Upper lobe of left lung (tissue), 6 donors: ENCODE measurements at regions not wholly inside any gene's neighbourhood (a gene's known extent, or its start where the extent isn't known, plus 50 kb on each side); places are given as distances from the start of the nearest gene placed in this dataset.

Experiments
- ATAC-seq, 2 donors: fragments of 200-7000 bp; cut with Tn5 transposase; one replicate each; pipeline ENCODE4 v1.9.1; 2022; ENCODE audit warnings: mild to moderate bottlenecking in 2 of 2, moderate library complexity in 2 of 2; ENCODE audit not compliant: low FRiP score in 2 of 2
- DNase-seq, 2 donors: peaks; one replicate each; pipeline ENCODE4 v3.0.0-alpha.2; 2019 to 2020
- H3K27ac ChIP-seq, 4 donors: fragments of 200-600 bp; sonication (generic); one replicate each; pipeline ENCODE4 v1.5.1; 2016 to 2019
- H3K27me3 ChIP-seq, 4 donors: fragments of 200-600 bp; sonication (generic); one replicate each; pipeline ENCODE4 v1.5.1; 2017 to 2019
- H3K36me3 ChIP-seq, 4 donors: fragments of 200-600 bp; sonication (generic); one replicate each; pipeline ENCODE4 v1.5.1; 2016 to 2019
- H3K4me1 ChIP-seq, 4 donors: fragments of 200-600 bp; sonication (generic); one replicate each; pipeline ENCODE4 v1.5.1; 2018 to 2019
- H3K4me3 ChIP-seq, 4 donors: fragments of 200-600 bp; sonication (generic); one replicate each; pipeline ENCODE4 v1.5.1; 2017 to 2019; ENCODE audit warnings: mild to moderate bottlenecking in 2 of 4, moderate library complexity in 1 of 4
- H3K9me3 ChIP-seq, 4 donors: fragments of 200-600 bp; sonication (generic); one replicate each; pipeline ENCODE4 v1.5.1; 2018 to 2019
- CTCF ChIP-seq, 6 experiments: fragments of 450-650 bp in 4 of 6; fragments of 200-600 bp in 2 of 6; sonication (generic) in 2 of 6; IDR thresholded peaks; one replicate each; pipeline ENCODE4 v1.5.1; 2016 to 2019; ENCODE audit warnings: antibody characterized with exemption in 6 of 6
- EP300 ChIP-seq, 4 donors: sonication (generic); formaldehyde crosslinking; IDR thresholded peaks; one replicate each; pipeline ENCODE4 v1.5.1; 2017; ENCODE audit warnings: antibody characterized with exemption in 4 of 4, control low read depth in 2 of 4
- POLR2A ChIP-seq, 4 donors: fragments of 450-650 bp; IDR thresholded peaks; one replicate each; pipeline ENCODE4 v1.5.1; 2016 to 2017; ENCODE audit warnings: antibody characterized with exemption in 4 of 4, mild to moderate bottlenecking in 2 of 4
- POLR2AphosphoS5 ChIP-seq, 2 donors: sonication (generic); formaldehyde crosslinking; IDR thresholded peaks; one replicate each; pipeline ENCODE4 v1.5.1; 2017; ENCODE audit warnings: antibody characterized with exemption in 2 of 2
- WGBS, 2 donors: methylation state at CpG; one replicate each; pipeline ENCODE4 v1.1.5; 2017 to 2018; 5-methylcytosine and 5-hydroxymethylcytosine counted together
- donor health status: DM: no; HTN: no; CAD: no; lungs with moderate emphysema.
- donor health status: DM: no; HTN: yes; CAD: no; lungs with severe emphysema.

- ATAC-seq (no peak), DNase-seq (no peak)
- Histone ChIP-seq H3K27me3 (no peaks in the 10 kb centered on the region), H3K4me3 (no peak overlapping the region), H3K4me1 (no peaks in the 10 kb centered on the region), H3K36me3 (no peaks in the 10 kb centered on the region), H3K27ac (no peak overlapping the region), H3K9me3 (no peaks in the 10 kb centered on the region)
- 67 to 74% methylated on average over 2 of the region's 2 CpGs for WGBS, 2 donors
- TF ChIP-seq CTCF (IDR thresholded peaks at IDR 0.05) (no peak), EP300 (IDR thresholded peaks at IDR 0.05) (no peak), POLR2A (IDR thresholded peaks at IDR 0.05) (no peak), POLR2AphosphoS5 (IDR thresholded peaks at IDR 0.05) (no peak)
These were observed 199.3 kb downstream of the TENT5A start for GRCh38 chr6:81553216-81553615.

- H3K9me3 ChIP-seq = no peaks in the 10 kb centered on the region
- no peaks in the 10 kb centered on the region for H3K27me3 ChIP-seq
- H3K4me1 ChIP-seq = no peaks in the 10 kb centered on the region
- ATAC-seq (no peak), DNase-seq (no peak)
- no peak for TF ChIP-seq POLR2AphosphoS5 (IDR thresholded peaks at IDR 0.05)
- H3K36me3 ChIP-seq = no peaks in the 10 kb centered on the region
- 68 to 81% methylated on average over 3 of the region's 3 CpGs for WGBS, 2 donors
- no peak overlapping the region for H3K4me3 ChIP-seq
- H3K27ac ChIP-seq = no peak overlapping the region
These were observed 199.8 kb downstream of the TENT5A start for GRCh38 chr6:81552644-81553043.

- ATAC-seq (no peak), DNase-seq (no peak)
- TF ChIP-seq POLR2AphosphoS5 (IDR thresholded peaks at IDR 0.05) = no peak
- Histone ChIP-seq H3K9me3 (no peaks in the 10 kb centered on the region), H3K36me3 (no peaks in the 10 kb centered on the region), H3K27ac (no peak overlapping the region), H3K4me1 (no peaks in the 10 kb centered on the region), H3K27me3 (no peaks in the 10 kb centered on the region), H3K4me3 (no peak overlapping the region)
- WGBS, 2 donors = 77 to 92% methylated on average over 3 of the region's 3 CpGs
These were observed 205.3 kb downstream of the TENT5A start for GRCh38 chr6:81547149-81547548.

GRCh38 chr6:81534934-81535465 is 217.5 kb downstream of the TENT5A start:
- Histone ChIP-seq H3K27ac (no peak overlapping the region), H3K27me3 (no peaks in the 10 kb centered on the region), H3K4me3 (no peak overlapping the region), H3K36me3 (no peaks in the 10 kb centered on the region), H3K4me1 (no peaks in the 10 kb centered on the region), H3K9me3 (no peaks in the 10 kb centered on the region)
- ATAC-seq = no peak
- no peak for DNase-seq
- WGBS, 2 donors = 75 to 84% methylated on average over 2 of the region's 2 CpGs
- no peak for TF ChIP-seq EP300 (IDR thresholded peaks at IDR 0.05)
- no peak for TF ChIP-seq POLR2A (IDR thresholded peaks at IDR 0.05)
- no peak for TF ChIP-seq CTCF (IDR thresholded peaks at IDR 0.05)
- no peak for TF ChIP-seq POLR2AphosphoS5 (IDR thresholded peaks at IDR 0.05)

GRCh38 chr6:81531869-81532561 is 220.5 kb downstream of the TENT5A start:
- TF ChIP-seq POLR2A (IDR thresholded peaks at IDR 0.05) (no peak), POLR2AphosphoS5 (IDR thresholded peaks at IDR 0.05) (no peak), EP300 (IDR thresholded peaks at IDR 0.05) (no peak), CTCF (IDR thresholded peaks at IDR 0.05) (no peak)
- Histone ChIP-seq H3K36me3 (no peaks in the 10 kb centered on the region), H3K27me3 (no peaks in the 10 kb centered on the region), H3K9me3 (no peaks in the 10 kb centered on the region), H3K4me1 (no peaks in the 10 kb centered on the region), H3K27ac (no peak overlapping the region), H3K4me3 (no peak overlapping the region)
- WGBS, 2 donors = 55 to 60% methylated on average over 3 of the region's 3 CpGs
- no peak for ATAC-seq
- no peak for DNase-seq

- Histone ChIP-seq H3K4me1 (no peaks in the 10 kb centered on the region), H3K4me3 (no peak overlapping the region), H3K9me3 (no peaks in the 10 kb centered on the region), H3K27ac (no peak overlapping the region), H3K27me3 (no peaks in the 10 kb centered on the region), H3K36me3 (no peaks in the 10 kb centered on the region)
- TF ChIP-seq POLR2AphosphoS5 (IDR thresholded peaks at IDR 0.05) (no peak), EP300 (IDR thresholded peaks at IDR 0.05) (no peak), CTCF (IDR thresholded peaks at IDR 0.05) (no peak), POLR2A (IDR thresholded peaks at IDR 0.05) (no peak)
- ATAC-seq = no peak
- WGBS, 2 donors = 70 to 76% methylated on average over 3 of the region's 3 CpGs
- no peak for DNase-seq
These were observed 235.0 kb downstream of the TENT5A start for GRCh38 chr6:81517455-81517854.
